WTC11 (cell line): ENCODE measurements at regions not wholly inside any gene's neighbourhood (a gene's known extent, or its start where the extent isn't known, plus 50 kb on each side); places are given as distances from the start of the nearest gene placed in this dataset.

ENCODE experiments used
- ATAC-seq: fragments of 200-7000 bp; cut with Tn5 transposase; 2 replicates; pipeline ENCODE4 v1.10.0; 2021; ENCODE audit warnings: mild to moderate bottlenecking, moderate library complexity
- CTCF ChIA-PET: fragments of 300-600 bp; sonication (Branson Sonifier 250); formaldehyde crosslinking; loops from one replicate; lab custom pipeline; 2021; ENCODE audit warnings: antibody characterized with exemption; lab: Charles Lee
- POLR2A ChIA-PET: fragments of 350-600 bp; sonication (Branson Sonifier 250); formaldehyde crosslinking; loops from one replicate; lab custom pipeline; 2021; ENCODE audit warnings: antibody characterized with exemption; lab: Charles Lee
- DNase-seq: peaks from one replicate; pipeline ENCODE4 v3.0.0; 2021; ENCODE audit warnings: low spot score
- H3K27ac Mint-ChIP-seq: 2 replicates; pipeline ENCODE4 v1.8.0; 2021; ENCODE audit warnings: mixed read lengths
- H3K27me3 Mint-ChIP-seq: 2 replicates; pipeline ENCODE4 v1.8.0; 2021; ENCODE audit warnings: low read depth, mild to moderate bottlenecking, moderate library complexity, mixed read lengths
- H3K36me3 Mint-ChIP-seq: 2 replicates; pipeline ENCODE4 v1.8.0; 2021; ENCODE audit warnings: mixed read lengths
- H3K4me1 Mint-ChIP-seq: 2 replicates; pipeline ENCODE4 v1.8.0; 2022; ENCODE audit warnings: mixed read lengths
- H3K4me3 Mint-ChIP-seq: 2 replicates; pipeline ENCODE4 v1.8.0; 2021; ENCODE audit warnings: mild to moderate bottlenecking, moderate library complexity, mixed read lengths
- H3K9me3 Mint-ChIP-seq: 2 replicates; pipeline ENCODE4 v1.8.0; 2021; ENCODE audit warnings: mixed read lengths
- ATF2 ChIP-seq: sonication (generic); formaldehyde crosslinking; IDR thresholded peaks from 2 replicates; pipeline ENCODE4 v1.8.1; 2022; ENCODE audit warnings: low read depth, missing genetic modification reagents, borderline replicate concordance
- CBFB ChIP-seq: sonication (generic); formaldehyde crosslinking; IDR thresholded peaks from 2 replicates; pipeline ENCODE4 v1.8.1; 2022; ENCODE audit warnings: mild to moderate bottlenecking, low read depth, missing genetic modification reagents
- CREB1 ChIP-seq: sonication (generic); formaldehyde crosslinking; IDR thresholded peaks from 2 replicates; pipeline ENCODE4 v1.8.0; 2023; ENCODE audit warnings: mild to moderate bottlenecking, missing genetic modification reagents
- ELF4 ChIP-seq: sonication (generic); formaldehyde crosslinking; IDR thresholded peaks from 2 replicates; pipeline ENCODE4 v1.8.1; 2022; ENCODE audit warnings: low read depth, mild to moderate bottlenecking, moderate library complexity, missing genetic modification reagents
- ESRRA ChIP-seq: sonication (generic); formaldehyde crosslinking; IDR thresholded peaks from 2 replicates; pipeline ENCODE4 v1.8.1; 2022; ENCODE audit warnings: mild to moderate bottlenecking, missing genetic modification reagents, borderline replicate concordance
- FOXJ3 ChIP-seq: sonication (generic); formaldehyde crosslinking; IDR thresholded peaks from 2 replicates; pipeline ENCODE4 v1.9.0; 2021; ENCODE audit warnings: missing genetic modification reagents, mild to moderate bottlenecking, borderline replicate concordance
- GRHL2 ChIP-seq: fragments of 250-450 bp; sonication (Bioruptor Pico); IDR thresholded peaks from 2 replicates; pipeline ENCODE4 v1.8.0; 2022; ENCODE audit warnings: mild to moderate bottlenecking, moderate library complexity; ENCODE audit not compliant: insufficient replicate concordance, severe bottlenecking
- JUN ChIP-seq: sonication (generic); formaldehyde crosslinking; IDR thresholded peaks from 2 replicates; pipeline ENCODE4 v1.8.0; 2023; ENCODE audit warnings: mild to moderate bottlenecking, missing genetic modification reagents
- MXD4 ChIP-seq: fragments of 250-450 bp; sonication (Bioruptor Pico); IDR thresholded peaks from 2 replicates; pipeline ENCODE4 v1.8.0; 2021; ENCODE audit warnings: mild to moderate bottlenecking, moderate library complexity, borderline replicate concordance
- NFATC4 ChIP-seq: fragments of 250-450 bp; sonication (Bioruptor Pico); IDR thresholded peaks from 2 replicates; pipeline ENCODE4 v1.9.0; 2021; ENCODE audit warnings: mild to moderate bottlenecking
- NR3C1 ChIP-seq: sonication (generic); formaldehyde crosslinking; conservative IDR thresholded peaks from 2 replicates; pipeline ENCODE4 v1.8.1; 2023; ENCODE audit warnings: low read depth, mild to moderate bottlenecking, missing genetic modification reagents
- PRDM15 ChIP-seq: sonication (generic); formaldehyde crosslinking; IDR thresholded peaks from 2 replicates; pipeline ENCODE4 v1.8.0; 2022; ENCODE audit warnings: missing genetic modification reagents
- PRRX2 ChIP-seq: fragments of 250-450 bp; sonication (Bioruptor Pico); IDR thresholded peaks from 2 replicates; pipeline ENCODE4 v1.8.0; 2021; ENCODE audit warnings: mild to moderate bottlenecking
- RORB ChIP-seq: fragments of 250-450 bp; sonication (Bioruptor Pico); IDR thresholded peaks from 2 replicates; pipeline ENCODE4 v1.9.0; 2021; ENCODE audit warnings: mild to moderate bottlenecking
- SMAD3 ChIP-seq: sonication (generic); formaldehyde crosslinking; IDR thresholded peaks from 2 replicates; pipeline ENCODE4 v1.8.0; 2022; ENCODE audit warnings: missing genetic modification reagents, mild to moderate bottlenecking, borderline replicate concordance
- SMAD4 ChIP-seq: sonication (generic); formaldehyde crosslinking; IDR thresholded peaks from 2 replicates; pipeline ENCODE4 v1.8.0; 2022; ENCODE audit warnings: mild to moderate bottlenecking, missing genetic modification reagents
- SP1 ChIP-seq: sonication (generic); formaldehyde crosslinking; conservative IDR thresholded peaks from 2 replicates; pipeline ENCODE4 v1.8.1; 2022; ENCODE audit warnings: missing genetic modification reagents
- ZNF121 ChIP-seq: sonication (generic); formaldehyde crosslinking; IDR thresholded peaks from 2 replicates; pipeline ENCODE4 v1.8.0; 2023; ENCODE audit warnings: missing genetic modification reagents
- ZNF671 ChIP-seq: fragments of 250-450 bp; sonication (Bioruptor Pico); IDR thresholded peaks from 2 replicates; pipeline ENCODE4 v1.8.0; 2021; ENCODE audit warnings: mild to moderate bottlenecking
- ZSCAN18 ChIP-seq: fragments of 250-450 bp; sonication (Bioruptor Pico); IDR thresholded peaks from 2 replicates; pipeline ENCODE4 v2.1.2; 2022; ENCODE audit warnings: mild to moderate bottlenecking, moderate library complexity
- TF ChIP-seq, protein P1 (sequence below): sonication (generic); formaldehyde crosslinking; IDR thresholded peaks from 2 replicates; pipeline ENCODE4 v1.8.1; 2023; ENCODE audit warnings: mild to moderate bottlenecking, missing genetic modification reagents

DNA sequence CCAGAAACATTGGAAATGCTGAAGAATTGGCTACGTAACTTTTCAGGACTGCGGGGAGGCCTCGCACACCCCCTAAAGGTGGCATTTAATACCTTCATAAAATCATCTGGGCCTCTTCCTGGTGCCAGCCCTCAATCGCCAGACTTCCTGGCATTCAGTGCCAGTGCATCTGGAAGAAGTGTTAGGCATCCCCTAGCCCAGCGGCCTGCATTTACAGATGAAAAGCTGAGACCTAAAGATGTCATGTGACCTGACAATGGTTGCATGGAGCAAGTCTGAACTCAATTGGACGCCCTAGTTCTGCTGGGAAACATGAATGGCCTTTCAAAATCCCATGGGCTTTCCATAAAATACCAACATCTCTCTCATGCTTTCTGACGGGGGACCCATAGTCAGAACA is 81.0 kb upstream of the TMEM45B start (continued):
- TF ChIP-seq PRRX2 (CRISPR knock-in tag) (no peak), PRDM15 (no peak), ELF4 (CRISPR knock-in tag) (no peak), SP1 (CRISPR knock-in tag) (no peak), CREB1 (no peak), JUN (no peak), ESRRA (CRISPR knock-in tag) (no peak), NR3C1 (CRISPR knock-in tag) (no peak)

DNA sequence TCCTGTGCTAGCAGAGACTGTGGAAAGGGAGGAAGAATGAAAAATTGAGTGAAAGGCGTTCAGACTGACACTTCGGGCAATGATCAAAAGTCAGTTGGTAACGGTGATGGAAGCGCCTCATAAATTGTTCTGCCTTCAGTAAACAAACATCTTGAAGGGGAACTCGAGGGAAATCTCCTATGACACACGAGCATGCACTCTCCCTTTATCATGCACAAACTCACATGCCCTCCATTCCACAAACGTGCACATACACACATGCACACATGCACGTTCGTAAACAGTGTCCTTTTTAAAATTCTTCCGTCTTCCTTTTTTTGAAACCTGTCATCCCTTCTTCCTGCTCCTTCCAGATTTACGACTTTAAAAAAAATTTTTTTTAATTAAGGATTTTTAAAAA is 77.8 kb upstream of the TMEM45B start:
- TF ChIP-seq SMAD3 (no peak), ATF2 (CRISPR knock-in tag) (no peak), SMAD4 (CRISPR knock-in tag) (no peak), GRHL2 (CRISPR knock-in tag) (no peak), NR3C1 (CRISPR knock-in tag) (no peak), ZNF121 (CRISPR knock-in tag) (no peak), FOXJ3 (CRISPR knock-in tag) (no peak), NFATC4 (no peak), CBFB (CRISPR knock-in tag) (no peak), MXD4 (no peak), RORB (CRISPR knock-in tag) (no peak), ZNF671 (CRISPR knock-in tag) (no peak), ZSCAN18 (CRISPR knock-in tag) (no peak)
- TF ChIP-seq, protein P1, sequence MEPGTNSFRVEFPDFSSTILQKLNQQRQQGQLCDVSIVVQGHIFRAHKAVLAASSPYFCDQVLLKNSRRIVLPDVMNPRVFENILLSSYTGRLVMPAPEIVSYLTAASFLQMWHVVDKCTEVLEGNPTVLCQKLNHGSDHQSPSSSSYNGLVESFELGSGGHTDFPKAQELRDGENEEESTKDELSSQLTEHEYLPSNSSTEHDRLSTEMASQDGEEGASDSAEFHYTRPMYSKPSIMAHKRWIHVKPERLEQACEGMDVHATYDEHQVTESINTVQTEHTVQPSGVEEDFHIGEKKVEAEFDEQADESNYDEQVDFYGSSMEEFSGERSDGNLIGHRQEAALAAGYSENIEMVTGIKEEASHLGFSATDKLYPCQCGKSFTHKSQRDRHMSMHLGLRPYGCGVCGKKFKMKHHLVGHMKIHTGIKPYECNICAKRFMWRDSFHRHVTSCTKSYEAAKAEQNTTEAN (CRISPR knock-in tag): no peak
- no peak overlapping the region for H3K27ac Mint-ChIP-seq
- H3K36me3 Mint-ChIP-seq: no peaks in the 10 kb centered on the region
- peaks cover 8% of the 10 kb centered on the region for H3K4me1 Mint-ChIP-seq
- POLR2A ChIA-PET: interaction anchor here (0.6 kb wide), 1 partner anchor 100 kb away, joined by 3 read pairs; no protein-coding TSS in a partner anchor
- no peak for ATAC-seq
- H3K27me3 Mint-ChIP-seq: no peaks in the 10 kb centered on the region
- peaks cover 7% of the 10 kb centered on the region for H3K9me3 Mint-ChIP-seq
- DNase-seq: no peak
- CTCF ChIA-PET: no interaction called here
- no peak overlapping the region for H3K4me3 Mint-ChIP-seq
